RWPE2 (cell line): ENCODE measurements at regions not wholly inside any gene's neighbourhood (a gene's known extent, or its start where the extent isn't known, plus 50 kb on each side); places are given as distances from the start of the nearest gene placed in this dataset.

Experiments
- ATAC-seq: fragments of 200-7000 bp; cut with Tn5 transposase; 3 replicates; pipeline ENCODE4 v1.9.1; 2021; ENCODE audit warnings: low read depth
- DNase-seq: peaks from one replicate; pipeline ENCODE4 v3.0.0-alpha.2; 2020; ENCODE audit warnings: low spot score
- H3K27ac ChIP-seq: fragments of 450-650 bp; 2 replicates; pipeline ENCODE4 v1.5.1; 2017; ENCODE audit warnings: mild to moderate bottlenecking; ENCODE audit not compliant: poor library complexity, severe bottlenecking
- H3K27me3 ChIP-seq: fragments of 250-450 bp; sonication (Bioruptor Pico); 2 replicates; pipeline ENCODE4 v1.5.1; 2021; ENCODE audit warnings: mild to moderate bottlenecking, moderate library complexity; ENCODE audit not compliant: insufficient read depth, poor library complexity, severe bottlenecking
- H3K36me3 ChIP-seq: fragments of 250-450 bp; sonication (Bioruptor Pico); 2 replicates; pipeline ENCODE4 v1.5.1; 2020; ENCODE audit warnings: low read depth, mild to moderate bottlenecking, moderate library complexity
- H3K4me1 ChIP-seq: fragments of 250-450 bp; sonication (Bioruptor Pico); 2 replicates; pipeline ENCODE4 v1.5.1; 2021; ENCODE audit warnings: mild to moderate bottlenecking, moderate library complexity; ENCODE audit not compliant: insufficient read depth, poor library complexity, severe bottlenecking
- H3K4me3 ChIP-seq: fragments of 250-450 bp; sonication (Bioruptor Pico); 2 replicates; pipeline ENCODE4 v1.5.1; 2021; ENCODE audit warnings: mild to moderate bottlenecking, moderate library complexity; ENCODE audit not compliant: severe bottlenecking
- H3K9me3 ChIP-seq: fragments of 250-450 bp; sonication (Bioruptor Pico); 2 replicates; pipeline ENCODE4 v1.5.1; 2021; ENCODE audit warnings: mild to moderate bottlenecking, moderate library complexity; ENCODE audit not compliant: severe bottlenecking
- CTCF ChIP-seq: fragments of 450-650 bp; IDR thresholded peaks from one replicate; pipeline ENCODE4 v1.5.1; 2017; ENCODE audit warnings: mild to moderate bottlenecking, moderate library complexity; ENCODE audit not compliant: poor library complexity, severe bottlenecking

- Histone ChIP-seq H3K27ac (no peak overlapping the region), H3K36me3 (no peaks in the 10 kb centered on the region), H3K4me3 (no peak overlapping the region), H3K27me3 (no peaks in the 10 kb centered on the region), H3K4me1 (no peaks in the 10 kb centered on the region), H3K9me3 (no peaks in the 10 kb centered on the region)
- ATAC-seq (no peak), DNase-seq (no peak)
- TF ChIP-seq CTCF, result no peak
Measured at GRCh38 chr3:163877805-163878204, 1200.5 kb downstream of the SI start.

- H3K4me1 ChIP-seq, result no peaks in the 10 kb centered on the region
- H3K27ac ChIP-seq, result no peak overlapping the region
- ATAC-seq (no peak), DNase-seq (no peak)
- no peaks in the 10 kb centered on the region for H3K36me3 ChIP-seq
- TF ChIP-seq CTCF, result no peak
- no peak overlapping the region for H3K4me3 ChIP-seq
- no peaks in the 10 kb centered on the region for H3K9me3 ChIP-seq
- H3K27me3 ChIP-seq, result no peaks in the 10 kb centered on the region
Measured at GRCh38 chr3:163863146-163863545, 1215.2 kb downstream of the SI start.

GRCh38 chr3:163852233-163852632, 1226.1 kb downstream of the SI start:
- H3K9me3 ChIP-seq, result no peaks in the 10 kb centered on the region
- H3K4me1 ChIP-seq, result no peaks in the 10 kb centered on the region
- no peaks in the 10 kb centered on the region for H3K36me3 ChIP-seq
- H3K27me3 ChIP-seq, result no peaks in the 10 kb centered on the region
- no peak overlapping the region for H3K27ac ChIP-seq
- TF ChIP-seq CTCF, result no peak
- DNase-seq, result no peak
- no peak overlapping the region for H3K4me3 ChIP-seq
- ATAC-seq, result no peak

- no peaks in the 10 kb centered on the region for H3K36me3 ChIP-seq
- DNase-seq (no peak), ATAC-seq (no peak)
- no peak for TF ChIP-seq CTCF
- H3K27ac ChIP-seq, result no peak overlapping the region
- H3K4me1 ChIP-seq, result no peaks in the 10 kb centered on the region
- no peak overlapping the region for H3K4me3 ChIP-seq
- no peaks in the 10 kb centered on the region for H3K9me3 ChIP-seq
- no peaks in the 10 kb centered on the region for H3K27me3 ChIP-seq
Measured at GRCh38 chr3:163838769-163839168, 1239.5 kb downstream of the SI start.

- Histone ChIP-seq H3K36me3 (no peaks in the 10 kb centered on the region; the same call in 1 of the 2 replicates), H3K4me1 (no peaks in the 10 kb centered on the region), H3K9me3 (no peaks in the 10 kb centered on the region), H3K27ac (no peak overlapping the region), H3K27me3 (peaks cover 3% of the 10 kb centered on the region), H3K4me3 (no peak overlapping the region)
- no peak for TF ChIP-seq CTCF
- ATAC-seq (no peak), DNase-seq (no peak)
Measured at GRCh38 chr3:163832547-163832946, 1245.7 kb downstream of the SI start.
